ENCODE measurements at regions not wholly inside any gene's neighbourhood (a gene's known extent, or its start where the extent isn't known, plus 50 kb on each side); places are given as distances from the start of the nearest gene placed in this dataset.

- Histone ChIP-seq H3K27me3 (no peaks in the 10 kb centered on the region), H3K4me3 (no peak overlapping the region), H3K4me1 (peaks cover 0 to 4% (median 0%) of the 10 kb centered on the region in 4 donors), H3K9me3 (no peaks in the 10 kb centered on the region), H3K36me3 (no peaks in the 10 kb centered on the region), H3K27ac (no peak overlapping the region)
- no peak for TF ChIP-seq POLR2A (IDR thresholded peaks at IDR 0.05)
- TF ChIP-seq, protein P1, sequence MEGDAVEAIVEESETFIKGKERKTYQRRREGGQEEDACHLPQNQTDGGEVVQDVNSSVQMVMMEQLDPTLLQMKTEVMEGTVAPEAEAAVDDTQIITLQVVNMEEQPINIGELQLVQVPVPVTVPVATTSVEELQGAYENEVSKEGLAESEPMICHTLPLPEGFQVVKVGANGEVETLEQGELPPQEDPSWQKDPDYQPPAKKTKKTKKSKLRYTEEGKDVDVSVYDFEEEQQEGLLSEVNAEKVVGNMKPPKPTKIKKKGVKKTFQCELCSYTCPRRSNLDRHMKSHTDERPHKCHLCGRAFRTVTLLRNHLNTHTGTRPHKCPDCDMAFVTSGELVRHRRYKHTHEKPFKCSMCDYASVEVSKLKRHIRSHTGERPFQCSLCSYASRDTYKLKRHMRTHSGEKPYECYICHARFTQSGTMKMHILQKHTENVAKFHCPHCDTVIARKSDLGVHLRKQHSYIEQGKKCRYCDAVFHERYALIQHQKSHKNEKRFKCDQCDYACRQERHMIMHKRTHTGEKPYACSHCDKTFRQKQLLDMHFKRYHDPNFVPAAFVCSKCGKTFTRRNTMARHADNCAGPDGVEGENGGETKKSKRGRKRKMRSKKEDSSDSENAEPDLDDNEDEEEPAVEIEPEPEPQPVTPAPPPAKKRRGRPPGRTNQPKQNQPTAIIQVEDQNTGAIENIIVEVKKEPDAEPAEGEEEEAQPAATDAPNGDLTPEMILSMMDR (IDR thresholded peaks at IDR 0.05), result no peak
- no peak for DNase-seq
These were observed 160.4 kb downstream of the TRIM29 start for GRCh38 chr11:119977561-119977860.

DNA sequence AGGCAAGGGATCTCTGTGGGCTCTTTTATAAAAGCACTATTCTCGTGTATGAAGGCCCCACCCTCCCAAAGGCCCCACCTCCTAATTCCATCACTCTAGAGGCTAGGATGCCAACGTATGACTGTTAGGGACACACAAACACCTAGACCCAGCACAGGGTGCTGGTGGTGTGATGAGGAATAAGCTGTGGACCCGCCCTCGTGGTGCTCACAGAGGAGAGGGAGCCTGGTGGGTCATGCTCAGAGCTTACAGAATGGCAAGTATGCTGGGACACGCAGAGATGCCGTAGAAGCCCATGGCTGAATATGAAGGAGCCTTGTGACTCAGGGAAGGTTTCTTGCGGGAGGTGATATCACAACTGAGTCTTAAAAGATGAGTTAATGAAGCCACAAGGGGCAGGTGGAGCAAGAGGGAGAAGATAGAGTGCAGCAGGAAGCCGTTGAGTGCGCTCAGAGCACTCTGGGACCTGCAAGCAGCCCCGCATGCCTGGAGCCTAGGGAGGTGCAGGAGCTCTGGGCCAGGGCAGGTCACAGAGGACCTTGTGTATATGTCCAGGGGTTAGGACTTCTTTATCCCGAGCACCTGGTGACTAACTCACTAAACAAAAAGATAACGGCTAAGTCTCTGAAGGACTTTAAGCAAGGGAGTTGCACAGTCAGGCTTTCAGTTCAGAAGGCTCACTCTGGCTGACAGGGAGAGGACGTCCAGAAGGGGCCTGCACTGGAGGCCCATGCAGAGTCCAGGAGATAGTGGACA, 160.9 kb downstream of the TRIM29 start:
- H3K27ac ChIP-seq, result no peak overlapping the region
- TF ChIP-seq POLR2A (IDR thresholded peaks at IDR 0.05), result no peak
- TF ChIP-seq, protein P1 (IDR thresholded peaks at IDR 0.05), result no peak
- no peaks in the 10 kb centered on the region for H3K9me3 ChIP-seq
- DNase-seq, result no peak
- H3K27me3 ChIP-seq, result no peaks in the 10 kb centered on the region
- peaks cover 0 to 4% (median 0%) of the 10 kb centered on the region in 4 donors for H3K4me1 ChIP-seq
- no peaks in the 10 kb centered on the region for H3K36me3 ChIP-seq
- no peak overlapping the region for H3K4me3 ChIP-seq

GRCh38 chr11:119975561-119976152, 162.3 kb downstream of the TRIM29 start:
- peaks cover 0 to 4% (median 0%) of the 10 kb centered on the region in 4 donors for H3K4me1 ChIP-seq
- no peak overlapping the region for H3K27ac ChIP-seq
- H3K4me3 ChIP-seq, result no peak overlapping the region
- no peak for DNase-seq
- TF ChIP-seq POLR2A (IDR thresholded peaks at IDR 0.05), result no peak
- TF ChIP-seq, protein P1 (IDR thresholded peaks at IDR 0.05), result no peak
- no peaks in the 10 kb centered on the region for H3K36me3 ChIP-seq
- H3K27me3 ChIP-seq, result no peaks in the 10 kb centered on the region
- no peaks in the 10 kb centered on the region for H3K9me3 ChIP-seq

DNA sequence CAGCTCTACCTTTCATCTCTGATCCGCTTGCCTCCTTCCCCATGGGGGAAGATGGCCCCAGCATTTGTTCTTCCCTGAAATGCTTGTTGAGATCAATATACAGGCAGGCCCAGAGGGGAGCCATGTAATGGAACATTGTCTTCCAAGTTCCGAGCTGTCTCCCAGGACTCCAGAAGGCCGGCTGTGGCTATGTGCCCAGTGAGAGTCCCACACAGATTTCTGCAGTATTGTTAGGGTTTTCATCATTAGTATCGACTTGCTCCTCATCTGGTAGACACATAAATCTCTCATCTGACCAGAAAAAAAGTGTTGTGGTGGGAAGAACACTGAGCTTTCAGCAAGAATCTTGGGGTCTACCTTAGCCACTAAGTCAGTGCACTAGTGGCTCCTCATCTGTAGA, 163.4 kb downstream of the TRIM29 start:
- no peaks in the 10 kb centered on the region for H3K9me3 ChIP-seq
- H3K27me3 ChIP-seq, result no peaks in the 10 kb centered on the region
- H3K4me3 ChIP-seq, result no peak overlapping the region
- H3K4me1 ChIP-seq, result no peaks in the 10 kb centered on the region
- no peaks in the 10 kb centered on the region for H3K36me3 ChIP-seq
- no peak for DNase-seq
- H3K27ac ChIP-seq, result no peak overlapping the region
- TF ChIP-seq, protein P1 (IDR thresholded peaks at IDR 0.05), result no peak
- TF ChIP-seq POLR2A (IDR thresholded peaks at IDR 0.05), result no peak

DNA sequence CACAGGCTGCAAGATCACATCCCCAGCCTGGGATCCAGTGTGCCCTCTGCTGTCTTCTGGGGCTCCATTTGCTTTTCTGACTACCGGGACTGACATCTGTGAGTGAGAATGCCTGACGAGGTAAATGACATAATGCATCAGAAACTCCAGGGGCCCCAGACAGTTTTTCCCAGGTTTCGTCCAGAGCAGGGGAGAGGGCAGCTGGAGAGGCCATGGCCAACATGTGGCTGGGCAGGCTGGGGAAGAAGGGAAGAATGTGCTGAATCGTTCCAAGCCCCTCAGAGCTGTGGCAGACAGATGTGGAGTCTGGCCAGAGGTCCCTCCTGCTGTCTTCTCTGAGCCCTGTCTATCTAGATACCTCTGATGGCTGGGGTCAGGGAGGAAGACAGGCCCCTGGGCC, 163.9 kb downstream of the TRIM29 start:
- no peak for DNase-seq
- Histone ChIP-seq H3K4me3 (no peak overlapping the region), H3K27me3 (no peaks in the 10 kb centered on the region), H3K36me3 (no peaks in the 10 kb centered on the region), H3K27ac (no peak overlapping the region), H3K9me3 (no peaks in the 10 kb centered on the region), H3K4me1 (no peaks in the 10 kb centered on the region)
- no peak for TF ChIP-seq POLR2A (IDR thresholded peaks at IDR 0.05)
- TF ChIP-seq, protein P1 (IDR thresholded peaks at IDR 0.05), result no peak

Data from Peyer's patch (tissue), 4 donors.